ENCODE measurements at regions not wholly inside any gene's neighbourhood (a gene's known extent, or its start where the extent isn't known, plus 50 kb on each side); places are given as distances from the start of the nearest gene placed in this dataset.

GRCh38 chr5:171635028-171635427 is 150.6 kb upstream of the SMIM23 start (continued):
- no peak for TF ChIP-seq BRCA1 (IDR thresholded peaks at IDR 0.05; ENCODE audit: low read depth, low read length)
- TF ChIP-seq POLR2AphosphoS5 (IDR thresholded peaks at IDR 0.05; ENCODE audit: low read depth, low read length), result no peak
- no peak for TF ChIP-seq KDM5A (IDR thresholded peaks at IDR 0.05; ENCODE audit: low read length)
- TF ChIP-seq BCL11A (IDR thresholded peaks at IDR 0.05; ENCODE audit: low read depth in 2 of 2, low read length in 2 of 2), result no peak
- no peak for TF ChIP-seq SIX5 (IDR thresholded peaks at IDR 0.05; ENCODE audit: low read depth, low read length)
- no peak for TF ChIP-seq CREB1 (IDR thresholded peaks at IDR 0.05)

Measured in H1 (cell line).